ENCODE measurements at regions not wholly inside any gene's neighbourhood (a gene's known extent, or its start where the extent isn't known, plus 50 kb on each side); places are given as distances from the start of the nearest gene placed in this dataset.

DNA sequence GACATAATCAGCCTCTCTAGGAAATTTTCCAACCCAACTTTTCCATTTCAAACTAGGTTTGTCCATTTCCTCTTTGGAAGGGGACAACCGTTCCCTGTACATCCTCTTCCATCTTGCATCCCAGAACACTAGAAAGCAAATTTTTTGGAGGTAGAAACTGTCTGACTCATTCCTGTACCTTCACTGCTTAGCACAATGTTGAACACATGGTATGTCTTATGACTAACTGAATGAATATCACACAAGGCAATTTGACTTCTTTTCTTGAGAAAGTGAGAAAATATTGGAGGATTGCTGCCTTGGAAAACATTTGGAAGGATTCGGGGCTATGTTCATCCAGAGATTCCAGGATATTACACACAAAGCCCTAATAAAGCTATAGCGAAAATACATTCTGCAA, 289.1 kb downstream of the FGFR2 start:
- H3K79me2 ChIP-seq (replicated peaks; ENCODE audit: insufficient read depth) = no peaks in the 10 kb centered on the region
- no peaks in the 10 kb centered on the region for H3F3A ChIP-seq (replicated peaks; ENCODE audit: low read depth)
- H3K36me3 ChIP-seq (ENCODE audit: insufficient read depth) = no peaks in the 10 kb centered on the region
- no peaks in the 10 kb centered on the region for H3K27me3 Mint-ChIP-seq (ENCODE audit: insufficient read depth, low read depth, poor library complexity)
- no peak overlapping the region for H2AFZ ChIP-seq
- no peaks in the 10 kb centered on the region for H3K27me3 ChIP-seq (ENCODE audit: insufficient read depth)
- H3K4me1 Mint-ChIP-seq = peaks cover 32% of the 10 kb centered on the region
- TF ChIP-seq STAT1 (IDR thresholded peaks at IDR 0.05; ENCODE audit: unreplicated experiment) = no peak
- TF ChIP-seq ZNF462 (CRISPR knock-in tag; IDR thresholded peaks at IDR 0.05) = no peak
- TF ChIP-seq, protein P1, sequence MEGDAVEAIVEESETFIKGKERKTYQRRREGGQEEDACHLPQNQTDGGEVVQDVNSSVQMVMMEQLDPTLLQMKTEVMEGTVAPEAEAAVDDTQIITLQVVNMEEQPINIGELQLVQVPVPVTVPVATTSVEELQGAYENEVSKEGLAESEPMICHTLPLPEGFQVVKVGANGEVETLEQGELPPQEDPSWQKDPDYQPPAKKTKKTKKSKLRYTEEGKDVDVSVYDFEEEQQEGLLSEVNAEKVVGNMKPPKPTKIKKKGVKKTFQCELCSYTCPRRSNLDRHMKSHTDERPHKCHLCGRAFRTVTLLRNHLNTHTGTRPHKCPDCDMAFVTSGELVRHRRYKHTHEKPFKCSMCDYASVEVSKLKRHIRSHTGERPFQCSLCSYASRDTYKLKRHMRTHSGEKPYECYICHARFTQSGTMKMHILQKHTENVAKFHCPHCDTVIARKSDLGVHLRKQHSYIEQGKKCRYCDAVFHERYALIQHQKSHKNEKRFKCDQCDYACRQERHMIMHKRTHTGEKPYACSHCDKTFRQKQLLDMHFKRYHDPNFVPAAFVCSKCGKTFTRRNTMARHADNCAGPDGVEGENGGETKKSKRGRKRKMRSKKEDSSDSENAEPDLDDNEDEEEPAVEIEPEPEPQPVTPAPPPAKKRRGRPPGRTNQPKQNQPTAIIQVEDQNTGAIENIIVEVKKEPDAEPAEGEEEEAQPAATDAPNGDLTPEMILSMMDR (conservative IDR thresholded peaks at IDR 0.05; ENCODE audit: low read depth in 2 of 2) = no peak
- no peak for TF ChIP-seq NANOG (IDR thresholded peaks at IDR 0.05; ENCODE audit: borderline replicate concordance)
- no peak for TF ChIP-seq EZH2phosphoT487 (IDR thresholded peaks at IDR 0.05; ENCODE audit: unreplicated experiment)
- TF ChIP-seq, protein P2, sequence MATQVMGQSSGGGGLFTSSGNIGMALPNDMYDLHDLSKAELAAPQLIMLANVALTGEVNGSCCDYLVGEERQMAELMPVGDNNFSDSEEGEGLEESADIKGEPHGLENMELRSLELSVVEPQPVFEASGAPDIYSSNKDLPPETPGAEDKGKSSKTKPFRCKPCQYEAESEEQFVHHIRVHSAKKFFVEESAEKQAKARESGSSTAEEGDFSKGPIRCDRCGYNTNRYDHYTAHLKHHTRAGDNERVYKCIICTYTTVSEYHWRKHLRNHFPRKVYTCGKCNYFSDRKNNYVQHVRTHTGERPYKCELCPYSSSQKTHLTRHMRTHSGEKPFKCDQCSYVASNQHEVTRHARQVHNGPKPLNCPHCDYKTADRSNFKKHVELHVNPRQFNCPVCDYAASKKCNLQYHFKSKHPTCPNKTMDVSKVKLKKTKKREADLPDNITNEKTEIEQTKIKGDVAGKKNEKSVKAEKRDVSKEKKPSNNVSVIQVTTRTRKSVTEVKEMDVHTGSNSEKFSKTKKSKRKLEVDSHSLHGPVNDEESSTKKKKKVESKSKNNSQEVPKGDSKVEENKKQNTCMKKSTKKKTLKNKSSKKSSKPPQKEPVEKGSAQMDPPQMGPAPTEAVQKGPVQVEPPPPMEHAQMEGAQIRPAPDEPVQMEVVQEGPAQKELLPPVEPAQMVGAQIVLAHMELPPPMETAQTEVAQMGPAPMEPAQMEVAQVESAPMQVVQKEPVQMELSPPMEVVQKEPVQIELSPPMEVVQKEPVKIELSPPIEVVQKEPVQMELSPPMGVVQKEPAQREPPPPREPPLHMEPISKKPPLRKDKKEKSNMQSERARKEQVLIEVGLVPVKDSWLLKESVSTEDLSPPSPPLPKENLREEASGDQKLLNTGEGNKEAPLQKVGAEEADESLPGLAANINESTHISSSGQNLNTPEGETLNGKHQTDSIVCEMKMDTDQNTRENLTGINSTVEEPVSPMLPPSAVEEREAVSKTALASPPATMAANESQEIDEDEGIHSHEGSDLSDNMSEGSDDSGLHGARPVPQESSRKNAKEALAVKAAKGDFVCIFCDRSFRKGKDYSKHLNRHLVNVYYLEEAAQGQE (IDR thresholded peaks at IDR 0.05; ENCODE audit: unreplicated experiment) = no peak
- no peak for TF ChIP-seq ETS1 (IDR thresholded peaks at IDR 0.05)
- TF ChIP-seq JUNB (IDR thresholded peaks at IDR 0.05; ENCODE audit: unreplicated experiment) = no peak
- no peak for TF ChIP-seq CREB1 (CRISPR knock-in tag; IDR thresholded peaks at IDR 0.05; ENCODE audit: low read depth)
- TF ChIP-seq ZNF331 (CRISPR knock-in tag; IDR thresholded peaks at IDR 0.05; ENCODE audit: low read depth) = no peak
- TF ChIP-seq ZNF114 (CRISPR knock-in tag; IDR thresholded peaks at IDR 0.05) = no peak
- TF ChIP-seq EZH2 (IDR thresholded peaks at IDR 0.05; ENCODE audit: low read depth, unreplicated experiment) = no peak
- no peak for TF ChIP-seq POLR2AphosphoS5 (IDR thresholded peaks at IDR 0.05; ENCODE audit: low read depth)
- H3K9me2 ChIP-seq (ENCODE audit: insufficient read depth) = peaks cover 3% of the 10 kb centered on the region; the same call in 1 of the 2 replicates
- H3K4me3 ChIP-seq = no peak overlapping the region
- no peak overlapping the region for H3K4me2 ChIP-seq
- no peak for DNase-seq (ENCODE audit: low spot score)
- H3K4me3 Mint-ChIP-seq = no peak overlapping the region
- no peak overlapping the region for H3K27ac Mint-ChIP-seq
- peaks cover 26% of the 10 kb centered on the region for H3K4me1 ChIP-seq (ENCODE audit: insufficient read depth)
- H4K20me1 ChIP-seq (replicated peaks; ENCODE audit: insufficient read depth) = no peaks in the 10 kb centered on the region
- no peak overlapping the region for H3K27ac ChIP-seq (ENCODE audit: low read depth)
- H3K36me3 Mint-ChIP-seq (ENCODE audit: low read depth) = no peaks in the 10 kb centered on the region
- ATAC-seq = no peak
- H3K9me3 Mint-ChIP-seq = 0 out of 3 replicates have a peak, but pooled peaks cover 4% of the 10 kb centered on the region

Data from GM23338 (cell line).